ENCODE measurements at regions not wholly inside any gene's neighbourhood (a gene's known extent, or its start where the extent isn't known, plus 50 kb on each side); places are given as distances from the start of the nearest gene placed in this dataset.
"Not testable (repeated sequence)": the region's sequence is repeated elsewhere in the genome, so short reads cannot be mapped to it uniquely, and the experiment has no call there.

- DNase-seq (ENCODE audit: low read depth), result no peak
These were observed 264.6 kb upstream of the TRIB2 start for GRCh38 chr2:12452185-12452584.

GRCh38 chr2:12453731-12454130 is 263.0 kb upstream of the TRIB2 start:
- no peak for DNase-seq (ENCODE audit: low read depth)

- no peak for DNase-seq (ENCODE audit: low read depth)
These were observed 261.1 kb upstream of the TRIB2 start for GRCh38 chr2:12455661-12456060.

GRCh38 chr2:12456293-12457106 is 260.2 kb upstream of the TRIB2 start:
- DNase-seq (ENCODE audit: low read depth), result peak; percentile 88

- DNase-seq (ENCODE audit: low read depth), result no peak
These were observed 258.9 kb upstream of the TRIB2 start for GRCh38 chr2:12457831-12458230.

- no peak for DNase-seq (ENCODE audit: low read depth)
These were observed 253.5 kb upstream of the TRIB2 start for GRCh38 chr2:12463189-12463588.

- no peak for DNase-seq (ENCODE audit: low read depth)
These were observed 251.1 kb upstream of the TRIB2 start for GRCh38 chr2:12465631-12466135.

- DNase-seq (ENCODE audit: low read depth), result no peak
These were observed 249.4 kb upstream of the TRIB2 start for GRCh38 chr2:12467303-12467702.

GRCh38 chr2:12469141-12469561 is 247.6 kb upstream of the TRIB2 start:
- no peak for DNase-seq (ENCODE audit: low read depth)

- not testable (repeated sequence) for DNase-seq (ENCODE audit: low read depth)
These were observed 244.5 kb upstream of the TRIB2 start for GRCh38 chr2:12472265-12472664.

- DNase-seq (ENCODE audit: low read depth), result no peak
These were observed 238.3 kb upstream of the TRIB2 start for GRCh38 chr2:12478151-12479064.

GRCh38 chr2:12479065-12479601 is 237.6 kb upstream of the TRIB2 start:
- no peak for DNase-seq (ENCODE audit: low read depth)

GRCh38 chr2:12484536-12485115 is 232.1 kb upstream of the TRIB2 start:
- DNase-seq (ENCODE audit: low read depth), result no peak

- peak; percentile 45 for DNase-seq (ENCODE audit: low read depth)
These were observed 230.3 kb upstream of the TRIB2 start for GRCh38 chr2:12486205-12487118.

GRCh38 chr2:12487253-12488004 is 229.3 kb upstream of the TRIB2 start:
- no peak for DNase-seq (ENCODE audit: low read depth)

- DNase-seq (ENCODE audit: low read depth), result no peak
These were observed 228.1 kb upstream of the TRIB2 start for GRCh38 chr2:12488352-12489318.

- no peak for DNase-seq (ENCODE audit: low read depth)
These were observed 226.1 kb upstream of the TRIB2 start for GRCh38 chr2:12490641-12491040.

- DNase-seq (ENCODE audit: low read depth), result not testable (repeated sequence)
These were observed 224.4 kb upstream of the TRIB2 start for GRCh38 chr2:12492360-12492759.

- peak; percentile 93 for DNase-seq (ENCODE audit: low read depth)
These were observed 223.7 kb upstream of the TRIB2 start for GRCh38 chr2:12493031-12493513.
